CD14-positive monocyte (primary cell): ENCODE measurements at regions not wholly inside any gene's neighbourhood (a gene's known extent, or its start where the extent isn't known, plus 50 kb on each side); places are given as distances from the start of the nearest gene placed in this dataset.

Experiments
- DNase-seq, 3 donors: peaks; one replicate each; pipeline ENCODE4 v3.0.0-alpha.2; 2011 to 2022
- H2AFZ ChIP-seq: 2 replicates; pipeline ENCODE4 v1.6.0; 2012; ENCODE audit warnings: mild to moderate bottlenecking, low read depth, low read length, inconsistent platforms; ENCODE audit not compliant: insufficient read depth, poor library complexity, severe bottlenecking
- H3K27ac ChIP-seq, 2 donors: 1 replicate in 1 of 2; 2 replicates in 1 of 2; pipeline ENCODE4 v1.5.1; 2012 to 2013; ENCODE audit warnings: low read length in 2 of 2, control low read depth in 1 of 2, inconsistent platforms in 1 of 2, low read depth in 1 of 2, mild to moderate bottlenecking in 1 of 2
- H3K27me3 ChIP-seq, 2 donors: one replicate each; pipeline versions ENCODE4 v1.6.0 to v1.6.1; 2011 to 2013; ENCODE audit warnings: low read length in 2 of 2; ENCODE audit not compliant: control insufficient read depth in 2 of 2, insufficient read depth in 2 of 2
- H3K36me3 ChIP-seq, 2 donors: replicated peaks in 1 of 2; 1 replicate in 1 of 2; 2 replicates in 1 of 2; pipeline versions ENCODE4 v1.5.1 to v1.6.1; 2012 to 2013; ENCODE audit warnings: low read length in 2 of 2, control low read depth in 1 of 2, inconsistent platforms in 1 of 2, mild to moderate bottlenecking in 1 of 2; ENCODE audit not compliant: insufficient read depth in 2 of 2, control insufficient read depth in 1 of 2
- H3K4me1 ChIP-seq, 2 donors: 1 replicate in 1 of 2; 2 replicates in 1 of 2; pipeline versions ENCODE4 v1.5.1 to v1.6.1; 2012 to 2013; ENCODE audit warnings: low read length in 2 of 2, control low read depth in 1 of 2, inconsistent platforms in 1 of 2, mild to moderate bottlenecking in 1 of 2, moderate library complexity in 1 of 2; ENCODE audit not compliant: insufficient read depth in 2 of 2, control insufficient read depth in 1 of 2
- H3K4me2 ChIP-seq: replicated peaks from 2 replicates; pipeline ENCODE3; 2012; ENCODE audit warnings: low read length, moderate library complexity, mild to moderate bottlenecking; ENCODE audit not compliant: poor library complexity, severe bottlenecking; ENCODE audit errors: extremely low read depth
- H3K4me3 ChIP-seq, 3 experiments: fragments of 200-600 bp in 1 of 3; sonication (generic) in 1 of 3; replicated peaks in 1 of 3; 1 replicate in 2 of 3; 2 replicates in 1 of 3; pipeline ENCODE4 v1.5.1; 2011 to 2013; ENCODE audit warnings: low read length in 3 of 3, mild to moderate bottlenecking in 3 of 3, control low read depth in 2 of 3, low read depth in 2 of 3, inconsistent platforms in 1 of 3, moderate library complexity in 1 of 3
- H3K79me2 ChIP-seq: 2 replicates; pipeline ENCODE4 v1.6.0; 2012; ENCODE audit warnings: mild to moderate bottlenecking, control low read depth, inconsistent platforms, low read length, moderate library complexity; ENCODE audit not compliant: insufficient read depth
- H3K9ac ChIP-seq: 2 replicates; pipeline ENCODE4 v1.6.0; 2017; ENCODE audit warnings: low read length, mild to moderate bottlenecking; ENCODE audit not compliant: insufficient read depth, poor library complexity, severe bottlenecking
- H3K9me3 ChIP-seq, 2 donors: replicated peaks in 1 of 2; 1 replicate in 1 of 2; 2 replicates in 1 of 2; pipeline versions ENCODE4 v1.5.1 to v1.6.1; 2012 to 2013; ENCODE audit warnings: low read length in 2 of 2, control low read depth in 1 of 2; ENCODE audit not compliant: control insufficient read depth in 1 of 2, insufficient read depth in 1 of 2
- H4K20me1 ChIP-seq: 2 replicates; pipeline ENCODE4 v1.6.0; 2012; ENCODE audit warnings: mild to moderate bottlenecking, low read length, control low read depth, moderate library complexity; ENCODE audit not compliant: insufficient read depth
- H3K27ac Mint-ChIP-seq, 7 donors: one replicate each; pipeline ENCODE4 v1.8.0; 2020; ENCODE audit warnings: mild to moderate bottlenecking in 7 of 7, mixed read lengths in 7 of 7, moderate library complexity in 6 of 7, inconsistent platforms in 2 of 7
- H3K27me3 Mint-ChIP-seq, 3 donors: one replicate each; pipeline ENCODE4 v1.8.0; 2021 to 2022; ENCODE audit warnings: low read depth in 3 of 3, mild to moderate bottlenecking in 3 of 3, mixed read lengths in 3 of 3, moderate library complexity in 3 of 3, inconsistent platforms in 1 of 3
- H3K36me3 Mint-ChIP-seq, 2 donors: one replicate each; pipeline ENCODE4 v1.8.0; 2020; ENCODE audit warnings: mixed read lengths in 2 of 2, inconsistent platforms in 1 of 2, mild to moderate bottlenecking in 1 of 2
- H3K4me1 Mint-ChIP-seq: one replicate; pipeline ENCODE4 v1.8.0; 2020; ENCODE audit warnings: mild to moderate bottlenecking, mixed read lengths
- H3K4me3 Mint-ChIP-seq, 2 donors: one replicate each; pipeline ENCODE4 v1.8.0; 2020; ENCODE audit warnings: mild to moderate bottlenecking in 2 of 2, mixed read lengths in 2 of 2, moderate library complexity in 1 of 2
- H3K9me3 Mint-ChIP-seq, 7 donors: one replicate each; pipeline ENCODE4 v1.8.0; 2020 to 2022; ENCODE audit warnings: mixed read lengths in 7 of 7, mild to moderate bottlenecking in 6 of 7, moderate library complexity in 6 of 7, inconsistent platforms in 2 of 7
- CTCF ChIP-seq: fragments of 200-600 bp; IDR thresholded peaks from one replicate; pipeline ENCODE4 v1.8.0; 2022; ENCODE audit warnings: antibody characterized with exemption, mild to moderate bottlenecking
- WGBS: methylation state at CpG from one replicate; pipeline ENCODE4 v1.1.5; 2013; ENCODE audit warnings: missing lambda C conversion rate; ENCODE audit not compliant: insufficient coverage; 5-methylcytosine and 5-hydroxymethylcytosine counted together
- intact Hi-C, 2 donors: fragments of 100-400 bp; cut with micrococcal nuclease; formaldehyde crosslinking; loops; one replicate each; pipeline versions ENCODE4 v1.15.0 to v1.15.1; 2023

GRCh38 chr2:186274936-186275575 lies 211.0 kb upstream of the ZC3H15 start:
- Mint-ChIP-seq H3K4me1 (no peaks in the 10 kb centered on the region), H3K27ac (peak overlapping the region in 1 of 7 donors; percentile 22), H3K36me3 (no peaks in the 10 kb centered on the region), H3K27me3 (no peaks in the 10 kb centered on the region), H3K4me3 (no peak overlapping the region), H3K9me3 (peaks cover 2 to 10% (median 5%) of the 10 kb centered on the region in 7 donors)
- DNase-seq: no peak
- no peaks in the 10 kb centered on the region for H4K20me1 ChIP-seq
- no peak overlapping the region for H3K27ac ChIP-seq
- TF ChIP-seq CTCF: no peak
- H3K4me3 ChIP-seq: no peak overlapping the region
- no peaks in the 10 kb centered on the region for H3K27me3 ChIP-seq
- H3K36me3 ChIP-seq: no peaks in the 10 kb centered on the region
- H3K4me1 ChIP-seq: no peaks in the 10 kb centered on the region
- 80% methylated on average over 1 of the region's 6 CpGs for WGBS
- H3K9me3 ChIP-seq: peaks cover 0 to 8% of the 10 kb centered on the region in 2 donors
- H3K9ac ChIP-seq: no peak overlapping the region
- H3K79me2 ChIP-seq: no peaks in the 10 kb centered on the region
- H2AFZ ChIP-seq: no peak overlapping the region
- intact Hi-C loops: no loop called here
- no peak overlapping the region for H3K4me2 ChIP-seq

- no peak for DNase-seq
- H3K27ac Mint-ChIP-seq: no peak overlapping the region
Measured at GRCh38 chr2:186276909-186277308, 209.2 kb upstream of the ZC3H15 start.

More at GRCh38 chr2:186276909-186277308, 209.2 kb upstream of the ZC3H15 start:
- WGBS: no CpG with 5 or more reads among the region's 2 CpGs
- Mint-ChIP-seq H3K4me1 (no peaks in the 10 kb centered on the region), H3K9me3 (peaks cover 2 to 10% (median 5%) of the 10 kb centered on the region in 7 donors), H3K36me3 (no peaks in the 10 kb centered on the region), H3K27me3 (no peaks in the 10 kb centered on the region), H3K4me3 (no peak overlapping the region)
- no peak overlapping the region for H2AFZ ChIP-seq
- no peaks in the 10 kb centered on the region for H3K4me1 ChIP-seq
- H3K9me3 ChIP-seq: peaks cover 0 to 8% of the 10 kb centered on the region in 2 donors
- H4K20me1 ChIP-seq: no peaks in the 10 kb centered on the region
- H3K36me3 ChIP-seq: no peaks in the 10 kb centered on the region
- intact Hi-C loops: no loop called here
- H3K27ac ChIP-seq: no peak overlapping the region
- H3K9ac ChIP-seq: no peak overlapping the region
- no peaks in the 10 kb centered on the region for H3K79me2 ChIP-seq
- no peaks in the 10 kb centered on the region for H3K27me3 ChIP-seq
- H3K4me2 ChIP-seq: no peak overlapping the region
- TF ChIP-seq CTCF: no peak
- H3K4me3 ChIP-seq: no peak overlapping the region
